ENCODE measurements at regions not wholly inside any gene's neighbourhood (a gene's known extent, or its start where the extent isn't known, plus 50 kb on each side); places are given as distances from the start of the nearest gene placed in this dataset.

DNA sequence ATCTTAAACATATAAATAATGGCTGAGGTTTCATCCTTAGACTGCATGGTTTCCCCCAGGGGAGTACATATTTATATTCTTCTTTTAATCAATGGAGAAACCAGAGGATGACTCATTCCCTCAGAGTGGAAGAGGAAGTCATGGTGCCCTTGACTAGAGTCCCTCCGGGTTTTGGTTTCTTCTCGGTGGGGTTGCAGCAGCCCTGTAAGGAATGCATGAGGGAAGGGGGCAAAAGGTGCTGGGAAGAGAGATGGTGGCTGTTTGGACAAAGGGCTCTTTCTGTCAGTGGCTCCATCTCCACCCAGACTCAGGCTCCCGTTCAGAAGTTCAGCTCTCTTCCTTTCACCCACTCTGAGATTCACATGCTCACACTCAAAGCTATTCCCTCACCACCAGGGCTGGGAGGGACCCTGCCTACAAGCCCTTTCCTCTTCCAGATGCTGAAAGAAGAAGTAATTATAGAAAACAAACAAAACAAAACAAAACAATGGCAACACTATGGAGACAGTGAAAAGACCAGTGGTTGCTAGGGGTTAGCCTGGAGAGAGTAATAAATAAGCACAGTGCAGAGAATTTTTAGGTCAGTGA, 129.8 kb upstream of the IL12B start:
- TF ChIP-seq CTCF (IDR thresholded peaks at IDR 0.05) (no peak), POLR2A (IDR thresholded peaks at IDR 0.05) (no peak), POLR2AphosphoS5 (IDR thresholded peaks at IDR 0.05) (no peak)

Data from breast epithelium (tissue), 3 donors.